HCT116 (cell line): ENCODE measurements at regions not wholly inside any gene's neighbourhood (a gene's known extent, or its start where the extent isn't known, plus 50 kb on each side); places are given as distances from the start of the nearest gene placed in this dataset.

ENCODE experiments used
- CTCF ChIP-seq, 3 experiments: fragments of 200-600 bp in 1 of 3; sonication (generic) in 1 of 3; IDR thresholded peaks in 2 of 3; conservative IDR thresholded peaks in 1 of 3; 2 replicates each; pipeline ENCODE4 v1.5.1; 2012 to 2017; ENCODE audit warnings: low read depth in 2 of 3, low read length in 2 of 3, antibody characterized with exemption in 1 of 3, borderline replicate concordance in 1 of 3, control low read depth in 1 of 3, mild to moderate bottlenecking in 1 of 3, mixed read lengths in 1 of 3, mixed run types in 1 of 3, moderate library complexity in 1 of 3; ENCODE audit not compliant: insufficient read depth in 1 of 3
- SP1 ChIP-seq: IDR thresholded peaks from 2 replicates; pipeline ENCODE4 v1.6.1; 2012; ENCODE audit warnings: low read depth

- TF ChIP-seq CTCF (IDR thresholded peaks at IDR 0.05 in 2 of 3, conservative IDR thresholded peaks at IDR 0.05 in 1 of 3; ENCODE audit: borderline replicate concordance in 1 of 3, insufficient read depth in 1 of 3, low read depth in 2 of 3, low read length in 2 of 3): no peak
- no peak for TF ChIP-seq SP1
Measured at GRCh38 chr18:59061914-59062642, 77.6 kb upstream of the SEC11C start.
